ENCODE measurements at regions not wholly inside any gene's neighbourhood (a gene's known extent, or its start where the extent isn't known, plus 50 kb on each side); places are given as distances from the start of the nearest gene placed in this dataset.

GRCh38 chr6:23980965-23981364 is 145.1 kb upstream of the NRSN1 start:
- TF ChIP-seq ZFX (IDR thresholded peaks at IDR 0.05), result no peak
- TF ChIP-seq, protein P1, sequence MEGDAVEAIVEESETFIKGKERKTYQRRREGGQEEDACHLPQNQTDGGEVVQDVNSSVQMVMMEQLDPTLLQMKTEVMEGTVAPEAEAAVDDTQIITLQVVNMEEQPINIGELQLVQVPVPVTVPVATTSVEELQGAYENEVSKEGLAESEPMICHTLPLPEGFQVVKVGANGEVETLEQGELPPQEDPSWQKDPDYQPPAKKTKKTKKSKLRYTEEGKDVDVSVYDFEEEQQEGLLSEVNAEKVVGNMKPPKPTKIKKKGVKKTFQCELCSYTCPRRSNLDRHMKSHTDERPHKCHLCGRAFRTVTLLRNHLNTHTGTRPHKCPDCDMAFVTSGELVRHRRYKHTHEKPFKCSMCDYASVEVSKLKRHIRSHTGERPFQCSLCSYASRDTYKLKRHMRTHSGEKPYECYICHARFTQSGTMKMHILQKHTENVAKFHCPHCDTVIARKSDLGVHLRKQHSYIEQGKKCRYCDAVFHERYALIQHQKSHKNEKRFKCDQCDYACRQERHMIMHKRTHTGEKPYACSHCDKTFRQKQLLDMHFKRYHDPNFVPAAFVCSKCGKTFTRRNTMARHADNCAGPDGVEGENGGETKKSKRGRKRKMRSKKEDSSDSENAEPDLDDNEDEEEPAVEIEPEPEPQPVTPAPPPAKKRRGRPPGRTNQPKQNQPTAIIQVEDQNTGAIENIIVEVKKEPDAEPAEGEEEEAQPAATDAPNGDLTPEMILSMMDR (conservative IDR thresholded peaks at IDR 0.05), result no peak
